H9 (cell line): ENCODE measurements at regions not wholly inside any gene's neighbourhood (a gene's known extent, or its start where the extent isn't known, plus 50 kb on each side); places are given as distances from the start of the nearest gene placed in this dataset.

ENCODE experiments used
- DNase-seq: peaks from one replicate; pipeline ENCODE4 v3.0.0-alpha.2; 2017
- H2AFZ ChIP-seq: one replicate; pipeline ENCODE4 v1.6.1; 2013; ENCODE audit warnings: mild to moderate bottlenecking, low read length, control low read depth, moderate library complexity
- H2AK5ac ChIP-seq: 2 replicates; pipeline ENCODE4 v1.6.1; 2013; ENCODE audit warnings: low read length, control low read depth, mixed read lengths; ENCODE audit not compliant: insufficient read length
- H2BK120ac ChIP-seq: one replicate; pipeline ENCODE4 v1.6.1; 2013; ENCODE audit warnings: low read depth, mild to moderate bottlenecking, low read length, control low read depth, inconsistent platforms; ENCODE audit not compliant: poor library complexity, severe bottlenecking
- H2BK12ac ChIP-seq: 2 replicates; pipeline ENCODE4 v1.6.1; 2013; ENCODE audit warnings: low read length, control low read depth, mixed read lengths, low read depth; ENCODE audit not compliant: insufficient read length
- H2BK15ac ChIP-seq: 2 replicates; pipeline ENCODE4 v1.6.1; 2013; ENCODE audit warnings: low read depth, low read length, control low read depth
- H2BK20ac ChIP-seq: one replicate; pipeline ENCODE4 v1.6.1; 2013; ENCODE audit warnings: low read depth, mild to moderate bottlenecking, low read length, control low read depth, inconsistent platforms; ENCODE audit not compliant: poor library complexity, severe bottlenecking
- H2BK5ac ChIP-seq: 2 replicates; pipeline ENCODE4 v1.6.1; 2013; ENCODE audit warnings: low read length, control low read depth, mixed read lengths; ENCODE audit not compliant: insufficient read length
- H3K14ac ChIP-seq: 2 replicates; pipeline ENCODE4 v1.6.1; 2013; ENCODE audit warnings: low read length, control low read depth; ENCODE audit not compliant: insufficient read depth
- H3K18ac ChIP-seq: 2 replicates; pipeline ENCODE4 v1.6.1; 2013; ENCODE audit warnings: low read depth, mild to moderate bottlenecking, mixed read lengths, low read length, control low read depth; ENCODE audit not compliant: insufficient read length
- H3K23ac ChIP-seq: 2 replicates; pipeline ENCODE4 v1.6.1; 2013; ENCODE audit warnings: low read length, control low read depth, mixed read lengths, low read depth; ENCODE audit not compliant: insufficient read length
- H3K23me2 ChIP-seq: 2 replicates; pipeline ENCODE4 v1.6.1; 2013; ENCODE audit warnings: low read depth, mild to moderate bottlenecking, mixed read lengths, low read length, control low read depth; ENCODE audit not compliant: insufficient read length, poor library complexity, severe bottlenecking
- H3K27ac ChIP-seq: 2 replicates; pipeline ENCODE4 v1.5.1; 2013; ENCODE audit warnings: low read length, control low read depth, mixed read lengths, low read depth; ENCODE audit not compliant: insufficient read length
- H3K27me3 ChIP-seq: 2 replicates; pipeline ENCODE4 v1.6.1; 2013; ENCODE audit warnings: low read length, control low read depth, inconsistent platforms; ENCODE audit not compliant: insufficient read depth
- H3K4ac ChIP-seq: 2 replicates; pipeline ENCODE4 v1.6.1; 2013; ENCODE audit warnings: low read depth, mild to moderate bottlenecking, control low read depth, inconsistent platforms, low read length, moderate library complexity
- H3K4me1 ChIP-seq: 2 replicates; pipeline ENCODE4 v1.6.1; 2013; ENCODE audit warnings: low read length, control low read depth, inconsistent platforms; ENCODE audit not compliant: insufficient read depth
- H3K4me2 ChIP-seq: 2 replicates; pipeline ENCODE4 v1.6.1; 2013; ENCODE audit warnings: low read length, control low read depth, mixed read lengths; ENCODE audit not compliant: insufficient read length, insufficient read depth
- H3K56ac ChIP-seq: 2 replicates; pipeline ENCODE4 v1.6.1; 2013; ENCODE audit warnings: low read depth, mild to moderate bottlenecking, mixed read lengths, low read length, control low read depth; ENCODE audit not compliant: insufficient read length
- H3K79me1 ChIP-seq: 2 replicates; pipeline ENCODE4 v1.6.1; 2013; ENCODE audit warnings: low read depth, mild to moderate bottlenecking, moderate library complexity, low read length, control low read depth, inconsistent platforms; ENCODE audit not compliant: insufficient read depth, poor library complexity, severe bottlenecking
- H3K79me2 ChIP-seq: 2 replicates; pipeline ENCODE4 v1.6.1; 2013; ENCODE audit warnings: low read length, control low read depth, inconsistent platforms; ENCODE audit not compliant: insufficient read depth
- H3K9ac ChIP-seq: 2 replicates; pipeline ENCODE4 v1.6.1; 2013; ENCODE audit warnings: low read length, control low read depth, mixed read lengths; ENCODE audit not compliant: insufficient read length; ENCODE audit errors: extremely low read depth
- H3K9me3 ChIP-seq: one replicate; pipeline ENCODE4 v1.6.1; 2013; ENCODE audit warnings: low read depth, low read length, inconsistent platforms; ENCODE audit not compliant: control insufficient read depth
- H3T11ph ChIP-seq: one replicate; pipeline ENCODE4 v1.6.1; 2013; ENCODE audit warnings: mild to moderate bottlenecking, low read length, control low read depth, inconsistent platforms
- H4K20me1 ChIP-seq: one replicate; pipeline ENCODE4 v1.6.1; 2013; ENCODE audit not compliant: control insufficient read depth, insufficient read length, insufficient read depth
- H4K5ac ChIP-seq: 2 replicates; pipeline ENCODE4 v1.6.1; 2013; ENCODE audit warnings: low read depth, mild to moderate bottlenecking, mixed read lengths, low read length, control low read depth; ENCODE audit not compliant: insufficient read length
- H4K8ac ChIP-seq: replicated peaks from 2 replicates; pipeline ENCODE4 v1.6.1; 2013; ENCODE audit warnings: low read length, control low read depth, mixed read lengths, low read depth; ENCODE audit not compliant: insufficient read length
- H4K91ac ChIP-seq: 2 replicates; pipeline ENCODE4 v1.6.1; 2013; ENCODE audit warnings: low read depth, mild to moderate bottlenecking, moderate library complexity, mixed read lengths, low read length, control low read depth; ENCODE audit not compliant: insufficient read length
- H3K27ac Mint-ChIP-seq, 3 experiments: 2 replicates in 2 of 3; 3 replicates in 1 of 3; pipeline ENCODE4 v1.8.0; 2020 to 2021; ENCODE audit warnings: mixed read lengths in 3 of 3, mild to moderate bottlenecking in 1 of 3, moderate library complexity in 1 of 3
- H3K27me3 Mint-ChIP-seq: 2 replicates; pipeline ENCODE4 v1.8.0; 2021; ENCODE audit warnings: low read depth, mild to moderate bottlenecking, moderate library complexity, mixed read lengths
- H3K36me3 Mint-ChIP-seq, 3 experiments: 2 replicates in 2 of 3; 3 replicates in 1 of 3; pipeline ENCODE4 v1.8.0; 2020 to 2021; ENCODE audit warnings: low read depth in 3 of 3, mixed read lengths in 3 of 3; ENCODE audit not compliant: insufficient read depth in 1 of 3
- H3K4me1 Mint-ChIP-seq, 2 experiments: 2 replicates each; pipeline ENCODE4 v1.8.0; 2020; ENCODE audit warnings: mixed read lengths in 2 of 2
- H3K4me3 Mint-ChIP-seq, 2 experiments: 2 replicates in 1 of 2; 3 replicates in 1 of 2; pipeline ENCODE4 v1.8.0; 2020 to 2021; ENCODE audit warnings: mild to moderate bottlenecking in 2 of 2, mixed read lengths in 2 of 2, moderate library complexity in 1 of 2
- H3K9me3 Mint-ChIP-seq, 2 experiments: 2 replicates in 1 of 2; 3 replicates in 1 of 2; pipeline ENCODE4 v1.8.0; 2020; ENCODE audit warnings: mild to moderate bottlenecking in 2 of 2, mixed read lengths in 2 of 2, moderate library complexity in 1 of 2
- CTCF ChIP-seq: fragments of 200-600 bp; sonication (generic); conservative IDR thresholded peaks from 3 replicates; pipeline ENCODE4 v1.8.0; 2021; ENCODE audit warnings: antibody characterized with exemption, mild to moderate bottlenecking
- WGBS: extraction: QIAGEN DNeasy Blood & Tissue Kit; methylation state at CpG from one replicate; pipeline ENCODE4 v1.1.7; 2013; ENCODE audit warnings: missing lambda C conversion rate, low lambda C conversion rate, mixed read lengths; ENCODE audit not compliant: insufficient read length; ENCODE audit errors: extremely low coverage; 5-methylcytosine and 5-hydroxymethylcytosine counted together

- Histone ChIP-seq H3K14ac (no peak overlapping the region), H3T11ph (no peak overlapping the region), H3K23me2 (no peaks in the 10 kb centered on the region), H2BK120ac (no peak overlapping the region), H2AK5ac (no peak overlapping the region), H3K56ac (no peak overlapping the region), H3K4me2 (no peak overlapping the region), H3K23ac (no peak overlapping the region), H3K4me1 (no peaks in the 10 kb centered on the region), H4K5ac (no peak overlapping the region), H3K18ac (no peak overlapping the region), H3K79me1 (no peaks in the 10 kb centered on the region), H3K79me2 (no peaks in the 10 kb centered on the region), H4K91ac (no peak overlapping the region), H3K9ac (no peak overlapping the region), H3K9me3 (no peaks in the 10 kb centered on the region), H2AFZ (no peak overlapping the region), H3K4ac (no peak overlapping the region), H4K20me1 (no peaks in the 10 kb centered on the region), H4K8ac (no peak overlapping the region), H2BK5ac (no peak overlapping the region), H2BK12ac (no peak overlapping the region), H2BK20ac (no peak overlapping the region), H2BK15ac (no peak overlapping the region), H3K27me3 (no peaks in the 10 kb centered on the region), H3K27ac (no peak overlapping the region)
- peaks cover 0 to 3% of the 10 kb centered on the region in 2 experiments; a peak in 1 of 5 replicates for H3K9me3 Mint-ChIP-seq
- no peak overlapping the region for H3K4me3 Mint-ChIP-seq
- H3K27ac Mint-ChIP-seq: no peak overlapping the region
- WGBS: no CpG with 5 or more reads among the region's 5 CpGs
- no peak for DNase-seq
- no peaks in the 10 kb centered on the region for H3K4me1 Mint-ChIP-seq
- TF ChIP-seq CTCF: no peak
- no peaks in the 10 kb centered on the region for H3K36me3 Mint-ChIP-seq
- H3K27me3 Mint-ChIP-seq: no peaks in the 10 kb centered on the region
Measured at GRCh38 chr13:57224414-57224813, 57.4 kb downstream of the PRR20E start.
